Right ventricle myocardium superior (tissue), 1 donor: ENCODE measurements at regions not wholly inside any gene's neighbourhood (a gene's known extent, or its start where the extent isn't known, plus 50 kb on each side); places are given as distances from the start of the nearest gene placed in this dataset.

Experiments
- ATAC-seq: fragments of 200-7000 bp; cut with Tn5 transposase; one replicate; pipeline ENCODE4 v1.9.1; 2020; ENCODE audit warnings: mild to moderate bottlenecking; ENCODE audit not compliant: poor library complexity
- DNase-seq: peaks from one replicate; pipeline ENCODE4 v3.0.0-alpha.2; 2020
- intact Hi-C: fragments of 100-400 bp; cut with DNase I; formaldehyde crosslinking; loops from one replicate; pipeline ENCODE4 v1.11.2; 2022
- donor health status: DM: no; HTN: yes; CAD: no; lungs with severe emphysema.

GRCh38 chr15:85298366-85298765, 82.0 kb upstream of the AKAP13 start:
- ATAC-seq (no peak), DNase-seq (no peak)
- intact Hi-C loops, result loop anchor here (10.0 kb wide), 1 partner anchor 536 kb away; no protein-coding TSS in a partner anchor

- intact Hi-C loops, result loop anchor here (10.0 kb wide), 1 partner anchor 536 kb away; no protein-coding TSS in a partner anchor
- ATAC-seq, result no peak
- DNase-seq, result no peak
These were observed 81.5 kb upstream of the AKAP13 start for GRCh38 chr15:85298941-85299340.

GRCh38 chr15:85302271-85302670, 78.1 kb upstream of the AKAP13 start:
- DNase-seq, result no peak
- intact Hi-C loops, result no loop called here
- ATAC-seq, result no peak

GRCh38 chr15:85305050-85305449, 75.4 kb upstream of the AKAP13 start:
- no peak for ATAC-seq
- intact Hi-C loops, result no loop called here
- no peak for DNase-seq

- intact Hi-C loops, result no loop called here
- DNase-seq, result no peak
- no peak for ATAC-seq
These were observed 73.3 kb upstream of the AKAP13 start for GRCh38 chr15:85306946-85307686.

GRCh38 chr15:85307687-85308045, 72.7 kb upstream of the AKAP13 start:
- ATAC-seq, result no peak
- intact Hi-C loops, result no loop called here
- DNase-seq, result no peak

GRCh38 chr15:85311647-85312046, 68.8 kb upstream of the AKAP13 start:
- no peak for ATAC-seq
- no peak for DNase-seq
- intact Hi-C loops, result no loop called here

GRCh38 chr15:85312486-85312885, 67.9 kb upstream of the AKAP13 start:
- no peak for ATAC-seq
- intact Hi-C loops, result no loop called here
- DNase-seq, result no peak

- ATAC-seq (peak; percentile 43), DNase-seq (no peak)
- intact Hi-C loops, result no loop called here
These were observed 67.5 kb upstream of the AKAP13 start for GRCh38 chr15:85312929-85313331.

GRCh38 chr15:85313339-85313738, 67.1 kb upstream of the AKAP13 start:
- DNase-seq (no peak), ATAC-seq (no peak)
- intact Hi-C loops, result no loop called here

- intact Hi-C loops, result no loop called here
- no peak for DNase-seq
These were observed 66.3 kb upstream of the AKAP13 start for GRCh38 chr15:85314146-85314545.

GRCh38 chr15:85314633-85315032, 65.8 kb upstream of the AKAP13 start:
- intact Hi-C loops, result no loop called here
- no peak for ATAC-seq
- no peak for DNase-seq

More at GRCh38 chr15:85314146-85314545, 66.3 kb upstream of the AKAP13 start:
- no peak for ATAC-seq

- ATAC-seq, result no peak
- intact Hi-C loops, result no loop called here
- DNase-seq, result no peak
These were observed 64.0 kb upstream of the AKAP13 start for GRCh38 chr15:85316244-85316934.

- peak; percentile 45 for ATAC-seq
- intact Hi-C loops, result no loop called here
- no peak for DNase-seq
These were observed 62.2 kb upstream of the AKAP13 start for GRCh38 chr15:85318048-85318731.

GRCh38 chr15:85318732-85319076, 61.7 kb upstream of the AKAP13 start:
- intact Hi-C loops, result no loop called here
- ATAC-seq (no peak), DNase-seq (no peak)

- intact Hi-C loops, result loop anchor here (10.0 kb wide), 1 partner anchor 151 kb away; no protein-coding TSS in a partner anchor
- ATAC-seq (no peak), DNase-seq (no peak)
These were observed 56.2 kb upstream of the AKAP13 start for GRCh38 chr15:85324202-85324601.

GRCh38 chr15:85325834-85326233, 54.6 kb upstream of the AKAP13 start:
- no peak for ATAC-seq
- no peak for DNase-seq

GRCh38 chr15:85326291-85326690, 54.1 kb upstream of the AKAP13 start:
- DNase-seq (no peak), ATAC-seq (no peak)
- intact Hi-C loops, result loop anchor here (10.0 kb wide), 1 partner anchor 149 kb away; no protein-coding TSS in a partner anchor

More at GRCh38 chr15:85325834-85326233, 54.6 kb upstream of the AKAP13 start:
- intact Hi-C loops, result loop anchor here (10.0 kb wide), 1 partner anchor 149 kb away; no protein-coding TSS in a partner anchor

- DNase-seq (no peak), ATAC-seq (no peak)
- intact Hi-C loops, result loop anchor here (10.0 kb wide), 1 partner anchor 147 kb away; no protein-coding TSS in a partner anchor
These were observed 52.6 kb upstream of the AKAP13 start for GRCh38 chr15:85327820-85328219.
